ENCODE measurements at regions not wholly inside any gene's neighbourhood (a gene's known extent, or its start where the extent isn't known, plus 50 kb on each side); places are given as distances from the start of the nearest gene placed in this dataset.
"Not testable (repeated sequence)": the region's sequence is repeated elsewhere in the genome, so short reads cannot be mapped to it uniquely, and the experiment has no call there.

GRCh38 chr4:14375816-14376215 is 626.5 kb upstream of the CPEB2 start:
- DNase-seq (ENCODE audit: low read depth) = no peak

GRCh38 chr4:14379183-14379582 is 623.1 kb upstream of the CPEB2 start:
- no peak for DNase-seq (ENCODE audit: low read depth)

- DNase-seq (ENCODE audit: low read depth) = no peak
Measured at GRCh38 chr4:14383652-14384051, 618.6 kb upstream of the CPEB2 start.

- no peak for DNase-seq (ENCODE audit: low read depth)
Measured at GRCh38 chr4:14384824-14385223, 617.5 kb upstream of the CPEB2 start.

- DNase-seq (ENCODE audit: low read depth) = no peak
Measured at GRCh38 chr4:14386196-14386595, 616.1 kb upstream of the CPEB2 start.

- no peak for DNase-seq (ENCODE audit: low read depth)
Measured at GRCh38 chr4:14387647-14388046, 614.6 kb upstream of the CPEB2 start.

- no peak for DNase-seq (ENCODE audit: low read depth)
Measured at GRCh38 chr4:14392378-14392777, 609.9 kb upstream of the CPEB2 start.

- no peak for DNase-seq (ENCODE audit: low read depth)
Measured at GRCh38 chr4:14396183-14396582, 606.1 kb upstream of the CPEB2 start.

- no peak for DNase-seq (ENCODE audit: low read depth)
Measured at GRCh38 chr4:14399848-14400247, 602.4 kb upstream of the CPEB2 start.

- DNase-seq (ENCODE audit: low read depth) = no peak
Measured at GRCh38 chr4:14400307-14400706, 602.0 kb upstream of the CPEB2 start.

GRCh38 chr4:14403132-14403531 is 599.1 kb upstream of the CPEB2 start:
- DNase-seq (ENCODE audit: low read depth) = no peak

- DNase-seq (ENCODE audit: low read depth) = no peak
Measured at GRCh38 chr4:14404730-14405129, 597.6 kb upstream of the CPEB2 start.

GRCh38 chr4:14410516-14410915 is 591.8 kb upstream of the CPEB2 start:
- DNase-seq (ENCODE audit: low read depth) = no peak

GRCh38 chr4:14415146-14415545 is 587.1 kb upstream of the CPEB2 start:
- DNase-seq (ENCODE audit: low read depth) = no peak

- DNase-seq (ENCODE audit: low read depth) = no peak
Measured at GRCh38 chr4:14419516-14419915, 582.8 kb upstream of the CPEB2 start.

GRCh38 chr4:14426297-14426696 is 576.0 kb upstream of the CPEB2 start:
- not testable (repeated sequence) for DNase-seq (ENCODE audit: low read depth)

GRCh38 chr4:14428125-14428524 is 574.2 kb upstream of the CPEB2 start:
- DNase-seq (ENCODE audit: low read depth) = no peak

GRCh38 chr4:14431155-14432134 is 570.8 kb upstream of the CPEB2 start:
- no peak for DNase-seq (ENCODE audit: low read depth)

GRCh38 chr4:14434483-14434882 is 567.8 kb upstream of the CPEB2 start:
- DNase-seq (ENCODE audit: low read depth) = no peak

- DNase-seq (ENCODE audit: low read depth) = no peak
Measured at GRCh38 chr4:14434916-14435315, 567.4 kb upstream of the CPEB2 start.

- no peak for DNase-seq (ENCODE audit: low read depth)
Measured at GRCh38 chr4:14441561-14441960, 560.7 kb upstream of the CPEB2 start.

GRCh38 chr4:14445882-14446281 is 556.4 kb upstream of the CPEB2 start:
- no peak for DNase-seq (ENCODE audit: low read depth)

GRCh38 chr4:14446311-14446710 is 556.0 kb upstream of the CPEB2 start:
- DNase-seq (ENCODE audit: low read depth) = no peak

- no peak for DNase-seq (ENCODE audit: low read depth)
Measured at GRCh38 chr4:14446904-14447303, 555.4 kb upstream of the CPEB2 start.
